ENCODE measurements at regions not wholly inside any gene's neighbourhood (a gene's known extent, or its start where the extent isn't known, plus 50 kb on each side); places are given as distances from the start of the nearest gene placed in this dataset.

- no peak for DNase-seq
These were observed 140.9 kb upstream of the CCL2 start for GRCh38 chr17:34114174-34114573.

DNA sequence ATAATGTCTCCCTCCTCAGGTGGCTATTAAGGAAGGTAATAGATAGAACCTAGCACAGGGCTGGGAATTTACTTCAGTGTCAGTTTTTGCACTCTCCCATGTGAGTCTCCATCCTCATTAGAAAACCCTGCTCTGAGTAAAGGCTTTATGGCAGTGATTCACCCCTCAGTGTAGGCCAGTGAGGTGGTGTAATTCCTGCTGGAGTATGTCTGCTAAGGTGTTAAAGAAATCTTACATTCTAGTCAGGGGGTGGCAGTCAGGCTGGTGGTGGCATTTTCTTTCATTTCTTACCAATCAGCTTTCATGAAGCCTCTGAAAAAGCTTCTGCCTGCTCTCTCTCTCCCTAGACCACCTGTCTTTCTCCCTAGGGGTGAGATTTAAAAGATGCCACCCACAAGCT is 138.8 kb upstream of the CCL2 start:
- no peak for DNase-seq

- no peak for DNase-seq
These were observed 137.8 kb upstream of the CCL2 start for GRCh38 chr17:34117332-34117731.

GRCh38 chr17:34117811-34118210 is 137.3 kb upstream of the CCL2 start:
- no peak for DNase-seq

DNA sequence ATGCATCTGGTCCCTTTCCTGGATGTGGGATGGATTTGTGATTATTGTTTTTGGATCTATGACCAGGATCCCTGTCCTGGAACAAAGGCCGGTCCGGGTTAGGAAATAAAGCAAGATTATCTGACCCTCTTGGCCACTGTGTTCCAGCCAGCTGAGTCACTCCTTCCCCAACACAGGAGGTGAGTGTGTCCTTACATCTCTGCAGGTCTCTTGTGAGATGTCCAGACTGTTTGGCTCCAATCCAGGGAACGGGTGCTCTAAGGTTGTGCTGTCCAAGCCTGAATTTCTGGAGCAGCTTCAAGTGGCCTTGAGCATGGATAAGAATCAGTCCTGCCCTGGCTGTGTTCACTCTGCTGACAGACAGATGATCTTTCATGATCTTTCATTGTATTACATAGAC is 136.5 kb upstream of the CCL2 start:
- DNase-seq, result no peak

- DNase-seq, result no peak
These were observed 133.8 kb upstream of the CCL2 start for GRCh38 chr17:34121311-34121710.

DNA sequence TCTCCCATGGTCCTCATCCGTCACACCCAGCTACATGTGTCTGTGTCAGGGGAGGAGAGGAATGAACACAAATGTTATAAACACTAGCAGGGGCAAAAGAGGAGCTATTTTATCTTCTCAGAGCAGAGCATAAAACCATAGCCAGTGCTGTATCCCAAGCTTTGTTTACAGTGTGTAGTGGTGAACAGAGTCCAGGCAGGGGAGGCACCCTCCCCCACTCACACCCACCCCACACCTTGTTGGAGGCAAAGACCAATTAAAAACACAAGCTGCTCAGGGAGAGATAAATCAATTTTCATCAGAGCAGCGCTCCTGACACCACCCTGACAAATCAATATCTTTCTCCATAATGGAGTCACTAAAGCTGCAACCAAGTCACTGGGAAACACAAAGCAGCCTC is 132.6 kb upstream of the CCL2 start:
- no peak for DNase-seq

DNA sequence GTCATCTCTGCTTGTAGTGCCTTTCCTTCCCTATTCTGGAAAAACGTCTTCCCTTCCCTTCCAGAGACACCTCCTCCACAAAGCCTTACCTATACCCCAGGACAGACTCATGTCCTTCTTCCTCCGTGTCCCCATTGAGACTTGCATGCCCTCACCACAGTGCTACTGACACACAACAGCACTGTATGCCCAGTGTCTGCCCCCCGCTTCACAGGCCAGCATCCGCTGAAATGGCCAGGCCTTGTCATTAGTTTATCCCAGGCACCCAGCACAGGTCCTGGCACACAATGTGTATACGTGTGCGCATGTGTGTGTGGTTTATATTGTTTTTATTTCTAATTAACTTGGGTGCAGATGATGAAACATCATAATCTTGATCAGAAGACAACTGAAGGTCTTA is 130.1 kb upstream of the CCL2 start:
- DNase-seq, result no peak

DNA sequence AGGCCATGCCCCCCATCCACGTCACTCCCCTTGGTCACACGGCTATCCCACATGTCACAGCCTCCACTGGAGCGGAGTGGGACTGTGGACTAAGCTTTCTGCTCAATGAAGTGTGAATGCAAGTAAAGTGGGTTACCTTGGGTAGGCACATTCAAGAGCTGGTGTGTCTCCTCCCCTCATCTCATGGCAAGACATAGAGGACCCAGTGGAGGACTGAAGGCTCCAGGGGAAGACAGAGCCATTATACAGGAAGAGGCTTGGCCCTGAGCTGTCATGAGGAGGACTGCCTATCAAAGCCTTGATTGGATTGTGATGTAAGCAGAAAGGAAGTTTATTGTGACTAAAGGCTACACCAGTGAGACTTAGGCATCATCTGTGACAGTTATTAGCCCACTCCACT is 129.2 kb upstream of the CCL2 start:
- no peak for DNase-seq

- DNase-seq, result no peak
These were observed 128.6 kb upstream of the CCL2 start for GRCh38 chr17:34126496-34126895.

DNA sequence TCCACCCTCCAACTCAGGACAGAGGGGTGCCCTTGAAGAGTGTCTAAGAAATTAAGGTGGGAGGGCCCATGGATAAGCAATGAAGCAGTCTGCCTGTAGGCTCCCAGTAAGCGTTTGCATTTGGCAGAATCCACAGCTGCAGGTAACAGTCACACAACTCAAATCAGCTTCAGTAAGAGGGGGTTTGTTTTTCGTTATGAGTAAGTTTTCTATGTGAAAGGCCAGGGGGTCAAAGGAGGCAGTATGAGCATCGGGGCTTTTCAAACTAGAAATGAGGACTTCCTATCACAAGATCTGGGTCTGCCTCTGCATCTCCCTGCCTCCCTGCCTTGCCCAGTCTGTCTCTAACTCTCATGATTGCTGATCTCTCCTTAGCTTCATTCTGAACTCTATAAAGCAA is 128.1 kb upstream of the CCL2 start:
- no peak for DNase-seq

DNA sequence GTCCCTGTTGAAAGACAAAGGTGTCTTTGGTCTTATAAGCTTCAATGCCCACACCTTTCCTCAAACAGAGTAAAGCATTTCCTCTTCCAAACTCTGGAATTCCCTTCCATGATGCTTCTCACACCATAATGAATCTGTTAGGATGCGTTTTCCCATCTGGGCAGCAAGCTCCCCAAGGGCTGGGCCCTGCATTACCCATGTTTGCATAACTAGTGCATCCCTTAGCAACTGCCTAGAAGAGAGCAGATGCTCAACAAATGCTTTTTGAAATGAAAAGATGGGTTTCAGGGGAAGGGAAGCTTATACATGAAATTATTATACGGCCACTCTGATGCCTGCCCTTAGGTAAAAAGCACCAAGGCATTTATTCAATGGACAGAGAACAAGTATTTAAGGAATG is 124.5 kb upstream of the CCL2 start:
- DNase-seq, result no peak

GRCh38 chr17:34131386-34131785 is 123.7 kb upstream of the CCL2 start:
- DNase-seq, result no peak

- DNase-seq, result no peak
These were observed 121.7 kb upstream of the CCL2 start for GRCh38 chr17:34133350-34133749.

- no peak for DNase-seq
These were observed 119.2 kb upstream of the CCL2 start for GRCh38 chr17:34135841-34136240.

DNA sequence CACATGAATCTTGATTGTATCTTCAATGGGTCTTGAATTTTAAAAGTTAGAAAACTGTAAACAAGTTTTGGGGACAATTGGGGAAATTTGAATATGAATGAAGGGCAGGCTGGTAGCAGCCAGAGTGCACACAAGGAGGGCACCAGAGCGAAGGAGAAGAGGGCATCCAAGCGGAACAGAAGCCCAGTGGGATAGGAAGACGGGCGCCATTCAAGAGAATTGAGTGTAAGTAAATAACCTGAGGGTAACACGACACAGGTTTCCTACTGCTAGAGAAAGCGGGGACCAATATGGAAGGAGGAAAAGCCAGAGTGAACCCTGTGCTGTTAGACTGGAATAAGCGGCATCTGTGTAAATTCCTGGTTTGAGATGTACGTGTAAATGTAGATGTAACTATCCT is 115.1 kb upstream of the CCL2 start:
- DNase-seq, result no peak

GRCh38 chr17:34141590-34141989 is 113.5 kb upstream of the CCL2 start:
- DNase-seq, result no peak

DNA sequence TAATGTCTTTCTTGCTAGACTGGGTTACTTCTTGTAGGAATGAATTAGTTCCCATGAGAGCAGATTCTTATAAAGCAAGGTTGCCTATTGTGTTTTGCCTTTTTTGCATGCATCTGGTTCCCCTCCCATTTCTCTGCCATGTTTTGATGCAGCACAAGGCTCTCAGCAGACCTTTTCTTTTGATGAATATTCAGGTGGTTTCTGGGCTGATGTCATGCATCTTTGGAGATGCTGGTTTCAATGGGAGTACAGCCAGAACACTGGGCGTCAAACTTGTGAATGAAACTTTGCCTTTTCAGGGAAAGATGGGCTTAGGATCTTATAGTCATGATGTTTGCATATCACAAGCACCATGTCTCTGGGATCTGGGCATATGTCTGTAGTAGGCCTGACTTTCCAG is 111.7 kb upstream of the CCL2 start:
- no peak for DNase-seq

DNA sequence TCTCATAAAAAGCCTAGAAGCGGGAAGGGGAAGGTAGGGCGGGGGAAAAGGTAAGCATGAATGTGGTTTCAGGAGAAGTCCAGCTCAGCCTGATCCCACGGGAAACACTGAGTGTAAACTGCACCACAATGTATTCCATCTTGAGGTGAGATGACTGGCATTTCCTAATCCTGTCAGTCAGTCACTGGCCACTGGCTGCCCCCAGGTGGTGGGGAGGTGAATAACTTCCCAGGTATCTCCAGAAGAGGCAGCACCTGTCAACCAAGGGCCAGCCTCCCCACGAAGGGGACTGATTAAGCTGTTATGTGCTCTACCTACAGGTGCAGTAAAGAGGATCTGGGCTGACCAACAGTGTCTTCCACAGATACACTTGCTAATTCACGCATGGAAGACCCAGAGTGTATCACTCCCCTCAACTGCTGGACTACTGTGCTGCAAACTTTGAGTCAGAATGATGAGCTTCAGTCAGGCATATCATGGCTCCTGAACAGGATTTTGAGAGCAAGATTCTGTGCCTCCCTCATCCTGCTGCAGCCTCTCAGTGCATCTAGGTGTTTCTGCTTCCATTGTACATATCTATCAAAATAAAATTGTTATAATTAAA is 108.5 kb upstream of the CCL2 start:
- no peak for DNase-seq

DNA sequence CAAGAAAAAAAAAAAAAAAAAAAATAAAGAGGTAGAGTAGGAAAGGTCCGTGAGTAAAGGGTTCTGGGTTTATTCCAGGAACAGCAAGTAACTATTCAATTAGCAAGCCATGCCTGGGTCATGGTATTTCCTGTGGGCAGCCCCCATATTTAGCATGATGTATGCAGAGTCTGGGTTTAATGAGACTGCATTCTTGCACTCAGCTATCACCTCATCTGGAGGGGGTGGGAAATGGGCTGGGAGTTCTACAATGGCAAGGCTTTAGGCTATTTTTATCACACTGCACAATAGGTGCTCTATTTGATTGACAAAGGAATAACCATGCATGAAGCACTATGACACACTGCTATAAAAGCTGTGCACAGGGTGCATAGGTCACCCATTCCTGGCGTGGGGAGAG is 104.0 kb upstream of the CCL2 start:
- no peak for DNase-seq

DNA sequence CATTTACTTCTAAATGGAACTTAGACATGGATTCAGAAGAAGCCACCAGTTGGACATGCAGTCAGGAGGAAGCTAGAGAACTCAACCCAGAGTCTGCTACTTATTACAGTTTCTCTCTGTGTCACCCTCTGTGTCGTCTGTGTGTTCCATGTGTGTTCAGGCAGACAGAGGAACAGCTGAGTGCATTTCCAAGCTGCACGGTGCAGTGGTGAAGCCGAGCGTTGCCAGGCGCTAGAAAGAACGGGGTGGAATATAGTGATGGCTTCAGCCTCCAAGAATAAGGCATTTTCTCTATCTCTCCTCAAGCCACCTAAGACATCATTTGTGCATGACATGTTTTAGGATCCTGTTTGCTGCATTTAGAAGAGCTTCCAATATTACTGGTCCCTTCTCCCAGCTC is 101.1 kb upstream of the CCL2 start:
- DNase-seq, result no peak

DNA sequence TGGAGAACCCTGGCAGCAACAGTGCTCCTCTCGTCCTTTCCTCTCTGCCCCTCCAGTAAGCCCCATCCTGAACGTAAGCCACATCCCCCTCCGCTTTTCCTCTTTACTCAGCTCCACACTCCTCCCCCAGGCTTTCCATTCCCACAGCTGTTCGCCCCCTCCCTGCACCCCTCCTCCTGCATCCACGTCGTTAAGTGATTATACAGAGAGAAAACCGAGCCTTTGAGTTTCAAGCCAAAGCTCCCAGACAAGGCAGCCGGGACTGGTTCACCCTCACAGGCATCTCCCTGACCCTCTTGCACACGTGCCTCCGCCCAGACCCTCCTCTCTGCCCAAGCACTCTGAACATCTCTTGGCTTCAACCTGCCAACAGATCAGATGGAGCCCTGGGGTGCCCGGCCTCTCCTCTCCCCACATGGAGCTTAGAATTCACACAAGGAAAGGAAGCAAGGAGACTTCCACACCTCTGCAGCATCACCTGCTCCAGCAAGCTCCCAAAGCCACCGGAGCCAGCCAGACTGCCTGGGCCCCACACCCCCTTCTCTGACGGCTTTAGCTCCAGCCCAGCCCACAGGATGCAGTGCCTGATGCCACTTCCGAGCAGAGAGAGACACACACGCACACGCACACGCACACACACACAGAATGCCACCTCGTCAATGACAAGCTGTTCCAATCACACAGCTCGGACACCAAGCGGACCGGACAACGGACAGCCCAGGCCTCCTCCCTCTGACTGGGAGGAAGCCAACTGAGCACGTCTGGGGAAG is 99.9 kb upstream of the CCL2 start:
- DNase-seq, result no peak

DNA sequence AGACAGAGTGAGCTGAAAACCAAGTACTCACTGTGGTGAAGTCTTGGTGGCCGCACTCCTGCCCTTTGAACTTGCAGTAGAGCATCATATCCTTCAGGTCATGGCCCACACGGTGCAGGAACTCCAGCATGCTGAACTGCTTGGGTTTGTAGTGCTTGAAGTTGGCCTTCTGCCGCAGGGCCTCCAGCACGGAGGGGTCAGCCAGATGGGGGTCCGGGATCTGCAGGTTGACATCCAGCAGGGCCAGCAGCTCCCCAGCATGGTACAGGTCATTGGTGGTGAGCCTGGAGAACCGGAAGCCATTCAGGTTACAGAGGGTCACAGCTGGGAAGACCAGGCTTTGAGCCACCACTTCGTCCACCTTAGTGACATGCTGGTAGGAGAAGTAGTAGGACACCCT is 99.1 kb upstream of the CCL2 start:
- DNase-seq, result no peak

DNA sequence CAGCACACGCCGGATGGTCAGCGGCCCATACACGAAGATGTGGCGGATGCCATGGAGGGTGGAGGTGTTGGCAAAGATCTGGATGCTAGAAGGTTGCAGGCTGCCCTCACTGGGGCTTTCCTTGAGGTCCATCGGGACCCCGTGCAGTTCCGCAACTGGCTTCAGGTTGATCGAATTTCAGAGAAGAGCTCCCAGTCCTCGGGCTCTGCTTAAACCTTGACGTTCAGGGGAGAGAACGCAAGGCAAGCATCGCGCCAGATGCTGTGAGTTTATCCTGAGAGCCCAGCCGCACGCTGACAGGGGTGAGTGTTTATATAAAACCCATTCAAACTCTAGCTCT is 98.7 kb upstream of the CCL2 start:
- DNase-seq, result no peak
